ENCODE measurements at regions not wholly inside any gene's neighbourhood (a gene's known extent, or its start where the extent isn't known, plus 50 kb on each side); places are given as distances from the start of the nearest gene placed in this dataset.

GRCh38 chr22:34880662-34881061, 185.3 kb upstream of the ISX start:
- TF ChIP-seq EZH2 (IDR thresholded peaks at IDR 0.05; ENCODE audit: borderline replicate concordance, insufficient read depth, low read depth, low read length, poor library complexity, severe bottlenecking): no peak
- TF ChIP-seq CTCF (IDR thresholded peaks at IDR 0.05): no peak
- intact Hi-C loops (cut with micrococcal nuclease): no loop called here
- H3K27ac ChIP-seq (ENCODE audit: low read length in 2 of 2): no peak overlapping the region
- H3K9me3 ChIP-seq (ENCODE audit: control extremely low read depth in 1 of 3, control insufficient read depth in 2 of 3, insufficient read depth in 1 of 3, low read length in 2 of 3): no peaks in the 10 kb centered on the region
- no peaks in the 10 kb centered on the region for H3K36me3 ChIP-seq (replicated peaks in 1 of 2; ENCODE audit: control extremely low read depth in 1 of 2, control insufficient read depth in 1 of 2, extremely low read depth in 1 of 2, insufficient read depth in 2 of 2, low read length in 1 of 2)
- no peak overlapping the region for H3K4me3 ChIP-seq (ENCODE audit: control extremely low read depth in 1 of 5, extremely low read depth in 1 of 5, insufficient read depth in 1 of 5, low read depth in 2 of 5, low read length in 4 of 5)
- no peak overlapping the region for H3K4me2 ChIP-seq (replicated peaks; ENCODE audit: low read depth, low read length, poor library complexity, severe bottlenecking)
- ChIA-PET CTCF (no interaction called here), POLR2A (no interaction called here)
- H2AFZ ChIP-seq (ENCODE audit: insufficient read depth, low read depth, low read length, poor library complexity, severe bottlenecking): no peak overlapping the region
- Mint-ChIP-seq H3K27me3 (peaks cover 3% of the 10 kb centered on the region), H3K4me3 (no peak overlapping the region), H3K4me1 (no peaks in the 10 kb centered on the region), H3K9me3 (ENCODE audit: insufficient read depth) (no peaks in the 10 kb centered on the region), H3K27ac (no peak overlapping the region)
- H3K79me2 ChIP-seq (ENCODE audit: control insufficient read depth, insufficient read depth, low read length): no peaks in the 10 kb centered on the region
- H3K4me1 ChIP-seq (ENCODE audit: control insufficient read depth in 2 of 2, insufficient read depth in 2 of 2, low read length in 2 of 2): no peaks in the 10 kb centered on the region
- no peaks in the 10 kb centered on the region for H4K20me1 ChIP-seq (ENCODE audit: control insufficient read depth, insufficient read depth, low read length, poor library complexity, severe bottlenecking)
- H3K27me3 ChIP-seq (replicated peaks in 1 of 4; ENCODE audit: control extremely low read depth in 1 of 4, control insufficient read depth in 3 of 4, insufficient read depth in 4 of 4, low read length in 3 of 4): no peaks in the 10 kb centered on the region
- no peak overlapping the region for H3K9ac ChIP-seq (ENCODE audit: low read length)
- ATAC-seq (ENCODE audit: low read depth): no peak
- WGBS (ENCODE audit: insufficient coverage): no CpG with 5 or more reads among the region's 1 CpG
- DNase-seq: no peak

- WGBS (ENCODE audit: insufficient coverage): 79% methylated on average over 2 of the region's 2 CpGs
- H3K27me3 Mint-ChIP-seq: peaks cover 3% of the 10 kb centered on the region
- Histone ChIP-seq H3K4me1 (ENCODE audit: control insufficient read depth in 2 of 2, insufficient read depth in 2 of 2, low read length in 2 of 2) (no peaks in the 10 kb centered on the region), H3K79me2 (ENCODE audit: control insufficient read depth, insufficient read depth, low read length) (no peaks in the 10 kb centered on the region), H2AFZ (ENCODE audit: insufficient read depth, low read depth, low read length, poor library complexity, severe bottlenecking) (no peak overlapping the region), H3K27me3 (replicated peaks in 1 of 4; ENCODE audit: control extremely low read depth in 1 of 4, control insufficient read depth in 3 of 4, insufficient read depth in 4 of 4, low read length in 3 of 4) (no peaks in the 10 kb centered on the region), H4K20me1 (ENCODE audit: control insufficient read depth, insufficient read depth, low read length, poor library complexity, severe bottlenecking) (no peaks in the 10 kb centered on the region), H3K4me3 (ENCODE audit: control extremely low read depth in 1 of 5, extremely low read depth in 1 of 5, insufficient read depth in 1 of 5, low read depth in 2 of 5, low read length in 4 of 5) (no peak overlapping the region), H3K27ac (ENCODE audit: low read length in 2 of 2) (no peak overlapping the region), H3K36me3 (replicated peaks in 1 of 2; ENCODE audit: control extremely low read depth in 1 of 2, control insufficient read depth in 1 of 2, extremely low read depth in 1 of 2, insufficient read depth in 2 of 2, low read length in 1 of 2) (no peaks in the 10 kb centered on the region), H3K4me2 (replicated peaks; ENCODE audit: low read depth, low read length, poor library complexity, severe bottlenecking) (no peak overlapping the region), H3K9ac (ENCODE audit: low read length) (no peak overlapping the region), H3K9me3 (ENCODE audit: control extremely low read depth in 1 of 3, control insufficient read depth in 2 of 3, insufficient read depth in 1 of 3, low read length in 2 of 3) (no peaks in the 10 kb centered on the region)
- no peaks in the 10 kb centered on the region for H3K9me3 Mint-ChIP-seq (ENCODE audit: insufficient read depth)
- POLR2A ChIA-PET: no interaction called here
- intact Hi-C loops (cut with micrococcal nuclease): no loop called here
- CTCF ChIA-PET: no interaction called here
- no peak for TF ChIP-seq CTCF (IDR thresholded peaks at IDR 0.05)
- TF ChIP-seq EZH2 (IDR thresholded peaks at IDR 0.05; ENCODE audit: borderline replicate concordance, insufficient read depth, low read depth, low read length, poor library complexity, severe bottlenecking): no peak
- H3K27ac Mint-ChIP-seq: no peak overlapping the region
- DNase-seq (no peak), ATAC-seq (ENCODE audit: low read depth) (no peak)
- no peak overlapping the region for H3K4me3 Mint-ChIP-seq
- H3K4me1 Mint-ChIP-seq: no peaks in the 10 kb centered on the region
These were observed 184.5 kb upstream of the ISX start for GRCh38 chr22:34881453-34881852.

Measured in B cell (primary cell).